SK-N-SH treated with all-trans-retinoic acid at 6 μM for 48 hours (cell line): ENCODE measurements at regions not wholly inside any gene's neighbourhood (a gene's known extent, or its start where the extent isn't known, plus 50 kb on each side); places are given as distances from the start of the nearest gene placed in this dataset.

Experiments used
- ATAC-seq: fragments of 200-7000 bp; cut with Tn5 transposase; 3 replicates; pipeline ENCODE4 v1.9.1; 2020; ENCODE audit warnings: mild to moderate bottlenecking, moderate library complexity
- ARNTL ChIP-seq: fragments of 450-650 bp; formaldehyde crosslinking; IDR thresholded peaks from 2 replicates; pipeline ENCODE4 v1.5.0; 2020; ENCODE audit warnings: low read depth, mild to moderate bottlenecking, moderate library complexity, borderline replicate concordance
- ESRRG ChIP-seq: fragments of 250-450 bp; sonication (Bioruptor Pico); IDR thresholded peaks from 2 replicates; pipeline ENCODE4 v1.6.1; 2021; ENCODE audit warnings: mild to moderate bottlenecking
- GLIS3 ChIP-seq: fragments of 250-450 bp; sonication (Bioruptor Pico); IDR thresholded peaks from 2 replicates; pipeline ENCODE4 v1.5.0; 2020; ENCODE audit warnings: mild to moderate bottlenecking, moderate library complexity
- OSR1 ChIP-seq: fragments of 250-450 bp; sonication (Bioruptor Pico); IDR thresholded peaks from 2 replicates; pipeline ENCODE4 v1.8.0; 2022; ENCODE audit warnings: moderate library complexity, mild to moderate bottlenecking, inconsistent platforms
- POU6F1 ChIP-seq: fragments of 250-450 bp; sonication (Bioruptor Pico); IDR thresholded peaks from 2 replicates; pipeline ENCODE4 v1.8.0; 2021; ENCODE audit warnings: low read depth, mild to moderate bottlenecking, moderate library complexity, borderline replicate concordance
- PPARA ChIP-seq: fragments of 250-450 bp; sonication (Bioruptor Pico); IDR thresholded peaks from 2 replicates; pipeline ENCODE4 v1.5.0; 2020; ENCODE audit warnings: mild to moderate bottlenecking, borderline replicate concordance
- RARB ChIP-seq: fragments of 250-450 bp; sonication (Bioruptor Pico); IDR thresholded peaks from 2 replicates; pipeline ENCODE4 v1.8.0; 2021; ENCODE audit warnings: mild to moderate bottlenecking, moderate library complexity
- SNAI2 ChIP-seq: fragments of 250-450 bp; sonication (Bioruptor Pico); IDR thresholded peaks from 2 replicates; pipeline ENCODE4 v1.5.0; 2020; ENCODE audit warnings: mild to moderate bottlenecking, moderate library complexity
- TCF4 ChIP-seq: fragments of 250-450 bp; sonication (Bioruptor Pico); IDR thresholded peaks from 2 replicates; pipeline ENCODE4 v1.8.0; 2021; ENCODE audit warnings: mild to moderate bottlenecking, moderate library complexity, borderline replicate concordance
- TOX ChIP-seq: fragments of 250-450 bp; sonication (Bioruptor Pico); IDR thresholded peaks from 2 replicates; pipeline ENCODE4 v1.8.0; 2021; ENCODE audit warnings: mild to moderate bottlenecking, moderate library complexity, borderline replicate concordance
- TSHZ2 ChIP-seq: fragments of 250-450 bp; sonication (Bioruptor Pico); IDR thresholded peaks from 2 replicates; pipeline ENCODE4 v1.5.0; 2020; ENCODE audit warnings: mild to moderate bottlenecking, moderate library complexity
- ZFP3 ChIP-seq: fragments of 250-450 bp; sonication (Bioruptor Pico); IDR thresholded peaks from 2 replicates; pipeline ENCODE4 v1.5.0; 2020; ENCODE audit warnings: mild to moderate bottlenecking, moderate library complexity
- ZFP30 ChIP-seq: fragments of 450-650 bp; formaldehyde crosslinking; IDR thresholded peaks from 2 replicates; pipeline ENCODE4 v1.5.0; 2022; ENCODE audit warnings: mild to moderate bottlenecking, moderate library complexity
- ZNF565 ChIP-seq: fragments of 450-650 bp; formaldehyde crosslinking; conservative IDR thresholded peaks from 2 replicates; pipeline ENCODE4 v1.5.0; 2020; ENCODE audit warnings: low read depth, mild to moderate bottlenecking, moderate library complexity
- ZNF70 ChIP-seq: fragments of 450-650 bp; formaldehyde crosslinking; IDR thresholded peaks from 2 replicates; pipeline ENCODE4 v1.5.0; 2020; ENCODE audit warnings: mild to moderate bottlenecking, moderate library complexity
- ZNF8 ChIP-seq: fragments of 450-650 bp; formaldehyde crosslinking; IDR thresholded peaks from 2 replicates; pipeline ENCODE4 v1.5.0; 2020; ENCODE audit warnings: mild to moderate bottlenecking, moderate library complexity
- TF ChIP-seq, protein P1 (sequence below): fragments of 250-450 bp; sonication (Bioruptor Pico); IDR thresholded peaks from 2 replicates; pipeline ENCODE4 v1.5.1; 2020; ENCODE audit warnings: low read depth, mild to moderate bottlenecking, moderate library complexity
- TF ChIP-seq, protein P2 (sequence below): fragments of 250-450 bp; sonication (Bioruptor Pico); IDR thresholded peaks from 2 replicates; pipeline ENCODE4 v1.5.1; 2021; ENCODE audit warnings: mild to moderate bottlenecking, moderate library complexity

DNA sequence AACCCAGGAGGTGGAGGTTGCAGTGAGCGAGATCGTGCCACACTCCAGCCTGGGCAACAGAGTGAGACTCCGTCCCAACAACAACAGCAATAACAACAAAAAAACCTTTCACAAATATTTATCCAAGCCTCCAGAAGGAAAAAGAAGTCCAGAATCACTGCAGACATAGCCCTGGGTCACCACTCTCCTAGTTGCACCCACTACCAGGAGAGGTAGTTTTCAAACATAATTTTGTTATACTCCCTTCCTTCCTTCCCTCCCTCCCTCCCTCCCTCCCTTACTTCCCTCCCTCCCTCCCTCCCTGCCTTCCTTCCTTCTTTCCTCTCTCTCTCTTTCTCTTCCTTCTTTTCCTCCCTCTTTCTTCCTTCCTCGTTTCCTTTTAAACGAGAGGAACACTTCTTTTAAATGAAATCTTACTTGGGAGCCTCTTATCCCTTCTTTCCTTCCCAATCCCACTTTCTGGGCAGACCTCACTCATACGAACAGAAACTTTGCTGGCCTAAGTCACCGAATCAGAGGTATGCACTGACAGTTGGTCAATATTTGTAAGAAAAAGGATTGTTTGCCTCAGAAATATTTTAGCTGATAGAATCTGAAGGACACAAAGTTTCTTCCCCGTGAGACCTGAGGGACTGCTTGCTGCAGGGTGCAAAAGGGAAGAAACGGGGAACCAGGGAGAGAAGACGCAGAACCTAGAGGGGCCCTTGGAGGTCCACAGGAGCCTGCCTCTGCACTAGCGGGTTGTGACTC, 88.1 kb upstream of the AGAP1 start:
- ATAC-seq: no peak
- TF ChIP-seq OSR1 (CRISPR knock-in tag): no peak
- TF ChIP-seq ZNF8 (CRISPR knock-in tag): no peak
- TF ChIP-seq, protein P1, sequence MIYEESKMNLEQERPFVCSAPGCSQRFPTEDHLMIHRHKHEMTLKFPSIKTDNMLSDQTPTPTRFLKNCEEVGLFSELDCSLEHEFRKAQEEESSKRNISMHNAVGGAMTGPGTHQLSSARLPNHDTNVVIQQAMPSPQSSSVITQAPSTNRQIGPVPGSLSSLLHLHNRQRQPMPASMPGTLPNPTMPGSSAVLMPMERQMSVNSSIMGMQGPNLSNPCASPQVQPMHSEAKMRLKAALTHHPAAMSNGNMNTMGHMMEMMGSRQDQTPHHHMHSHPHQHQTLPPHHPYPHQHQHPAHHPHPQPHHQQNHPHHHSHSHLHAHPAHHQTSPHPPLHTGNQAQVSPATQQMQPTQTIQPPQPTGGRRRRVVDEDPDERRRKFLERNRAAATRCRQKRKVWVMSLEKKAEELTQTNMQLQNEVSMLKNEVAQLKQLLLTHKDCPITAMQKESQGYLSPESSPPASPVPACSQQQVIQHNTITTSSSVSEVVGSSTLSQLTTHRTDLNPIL (CRISPR knock-in tag): no peak
- TF ChIP-seq TCF4 (CRISPR knock-in tag): no peak
- TF ChIP-seq TSHZ2 (CRISPR knock-in tag): no peak

DNA sequence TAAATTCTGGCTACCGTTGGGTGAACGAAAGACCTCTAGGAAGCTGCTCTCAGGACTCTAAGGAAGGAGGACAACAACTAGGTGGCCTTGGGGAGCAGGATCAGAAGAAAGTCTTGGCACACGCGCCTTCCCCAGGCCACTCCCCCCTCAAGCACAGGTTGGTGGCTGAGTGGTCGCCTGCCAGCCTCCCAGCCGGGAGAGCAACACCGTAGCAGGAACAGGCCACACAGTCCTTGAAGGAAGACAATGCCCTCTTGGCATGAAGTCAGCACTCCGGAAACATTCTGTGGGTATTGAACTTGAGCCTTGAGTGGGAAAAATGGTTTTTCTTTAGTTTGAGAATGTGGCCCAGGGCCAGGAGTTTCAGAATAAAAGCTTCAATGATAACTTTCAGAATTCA, 87.4 kb upstream of the AGAP1 start:
- no peak for ATAC-seq
- TF ChIP-seq POU6F1 (CRISPR knock-in tag): no peak
- TF ChIP-seq SNAI2 (CRISPR knock-in tag): no peak
- TF ChIP-seq ZFP3 (CRISPR knock-in tag): no peak
- no peak for TF ChIP-seq ZNF565 (CRISPR knock-in tag)
- no peak for TF ChIP-seq PPARA
- no peak for TF ChIP-seq ZFP30 (CRISPR knock-in tag)
- no peak for TF ChIP-seq TCF4 (CRISPR knock-in tag)
- TF ChIP-seq ZNF70 (CRISPR knock-in tag): no peak
- no peak for TF ChIP-seq ARNTL
- TF ChIP-seq, protein P2, sequence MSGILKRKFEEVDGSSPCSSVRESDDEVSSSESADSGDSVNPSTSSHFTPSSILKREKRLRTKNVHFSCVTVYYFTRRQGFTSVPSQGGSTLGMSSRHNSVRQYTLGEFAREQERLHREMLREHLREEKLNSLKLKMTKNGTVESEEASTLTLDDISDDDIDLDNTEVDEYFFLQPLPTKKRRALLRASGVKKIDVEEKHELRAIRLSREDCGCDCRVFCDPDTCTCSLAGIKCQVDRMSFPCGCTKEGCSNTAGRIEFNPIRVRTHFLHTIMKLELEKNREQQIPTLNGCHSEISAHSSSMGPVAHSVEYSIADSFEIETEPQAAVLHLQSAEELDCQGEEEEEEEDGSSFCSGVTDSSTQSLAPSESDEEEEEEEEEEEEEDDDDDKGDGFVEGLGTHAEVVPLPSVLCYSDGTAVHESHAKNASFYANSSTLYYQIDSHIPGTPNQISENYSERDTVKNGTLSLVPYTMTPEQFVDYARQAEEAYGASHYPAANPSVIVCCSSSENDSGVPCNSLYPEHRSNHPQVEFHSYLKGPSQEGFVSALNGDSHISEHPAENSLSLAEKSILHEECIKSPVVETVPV: no peak
- TF ChIP-seq, protein P1 (CRISPR knock-in tag): no peak

- TF ChIP-seq TOX (CRISPR knock-in tag) (no peak), ARNTL (no peak), ESRRG (CRISPR knock-in tag) (no peak), RARB (no peak), POU6F1 (CRISPR knock-in tag) (no peak), ZFP3 (CRISPR knock-in tag) (no peak), GLIS3 (CRISPR knock-in tag) (no peak)
- TF ChIP-seq, all 23 proteins: peak for 0
- no peak for ATAC-seq
Measured at GRCh38 chr2:235411905-235412485, 81.8 kb upstream of the AGAP1 start.
